ENCODE measurements at regions not wholly inside any gene's neighbourhood (a gene's known extent, or its start where the extent isn't known, plus 50 kb on each side); places are given as distances from the start of the nearest gene placed in this dataset.

DNA sequence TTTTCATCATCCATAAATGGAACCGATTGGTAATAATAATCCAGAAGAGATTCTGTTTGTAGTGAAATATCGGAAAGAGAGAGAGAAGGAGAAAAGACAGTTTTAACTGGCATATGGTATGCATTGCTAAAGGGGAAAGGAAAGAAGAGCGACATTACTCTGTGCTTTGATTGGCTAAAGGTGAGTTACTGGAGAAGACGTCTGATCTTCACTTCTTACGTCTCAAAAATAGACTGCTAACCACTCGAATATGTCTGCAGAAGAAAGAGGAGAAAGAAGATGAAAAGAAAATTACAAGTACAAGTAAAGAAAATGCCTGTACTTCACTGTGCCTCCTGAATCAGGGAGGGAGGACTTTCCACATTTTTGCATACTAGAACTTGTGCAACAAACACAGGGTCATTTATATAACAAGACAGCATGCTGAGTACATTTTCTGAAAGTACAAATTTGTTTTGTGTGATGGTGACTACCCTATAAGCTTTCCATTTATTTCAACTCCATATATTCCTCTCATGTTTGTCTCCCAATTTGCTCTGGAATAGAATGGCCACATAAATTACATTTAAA, 787.2 kb downstream of the RNF144A start:
- TF ChIP-seq CEBPB (IDR thresholded peaks at IDR 0.05) (no peak), TAF1 (IDR thresholded peaks at IDR 0.05; ENCODE audit: low read depth) (no peak), FOXM1 (IDR thresholded peaks at IDR 0.05; ENCODE audit: borderline replicate concordance, low read depth) (no peak), TCF12 (IDR thresholded peaks at IDR 0.05; ENCODE audit: low read depth) (no peak), RAD21 (IDR thresholded peaks at IDR 0.05; ENCODE audit: low read depth) (no peak)

DNA sequence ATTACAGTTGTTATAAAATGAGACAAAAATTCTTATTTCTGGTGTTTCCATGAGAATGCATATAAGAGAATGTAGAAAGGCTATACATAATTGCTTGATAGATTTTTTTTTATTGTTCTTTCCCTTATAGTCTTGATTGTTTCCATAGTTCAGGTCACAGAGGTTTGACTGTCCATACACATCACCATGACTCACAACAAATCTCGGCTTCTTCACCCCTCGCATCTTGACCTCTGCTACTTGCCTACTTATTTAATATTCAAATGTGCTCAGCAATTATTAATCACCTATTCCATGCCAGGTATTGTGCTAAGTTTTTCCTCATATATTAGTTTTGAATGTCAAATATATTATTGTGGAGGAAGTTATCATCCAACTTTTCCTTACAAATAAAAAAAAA, 789.6 kb downstream of the RNF144A start:
- TF ChIP-seq FOXM1 (IDR thresholded peaks at IDR 0.05; ENCODE audit: borderline replicate concordance, low read depth) (no peak), REST (IDR thresholded peaks at IDR 0.05; ENCODE audit: low read depth) (no peak), NFIC (IDR thresholded peaks at IDR 0.05) (no peak), ZBTB7A (IDR thresholded peaks at IDR 0.05; ENCODE audit: low read depth) (no peak), EGR1 (IDR thresholded peaks at IDR 0.05) (no peak), CREB1 (IDR thresholded peaks at IDR 0.05; ENCODE audit: low read depth) (no peak), CEBPB (IDR thresholded peaks at IDR 0.05) (no peak), YY1 (IDR thresholded peaks at IDR 0.05; ENCODE audit: low read depth) (no peak)
- TF ChIP-seq, protein P1, sequence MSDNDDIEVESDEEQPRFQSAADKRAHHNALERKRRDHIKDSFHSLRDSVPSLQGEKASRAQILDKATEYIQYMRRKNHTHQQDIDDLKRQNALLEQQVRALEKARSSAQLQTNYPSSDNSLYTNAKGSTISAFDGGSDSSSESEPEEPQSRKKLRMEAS (IDR thresholded peaks at IDR 0.05) = no peak

DNA sequence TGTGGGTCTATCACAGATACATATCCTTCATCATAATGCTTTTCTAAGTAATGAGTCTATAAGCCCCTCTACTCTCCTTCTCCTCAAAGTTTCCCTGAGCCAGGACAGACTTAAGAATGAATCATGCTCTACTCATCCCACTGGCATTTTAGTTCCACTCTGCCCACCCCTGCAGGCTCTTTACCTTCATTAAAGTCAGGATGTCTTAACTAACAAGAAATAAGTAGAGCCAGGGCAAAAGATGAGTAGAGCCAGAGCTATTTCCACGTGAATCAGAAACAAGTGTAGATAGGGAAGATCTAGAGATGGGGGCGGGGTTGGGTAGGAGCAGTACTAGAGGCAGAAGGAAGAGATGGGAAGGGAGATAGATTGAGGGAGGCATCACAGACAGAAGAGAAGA, 790.5 kb downstream of the RNF144A start:
- TF ChIP-seq YY1 (IDR thresholded peaks at IDR 0.05; ENCODE audit: low read depth) = no peak
- TF ChIP-seq RAD21 (IDR thresholded peaks at IDR 0.05; ENCODE audit: low read depth) = no peak
- TF ChIP-seq TCF12 (IDR thresholded peaks at IDR 0.05; ENCODE audit: low read depth) = no peak
- TF ChIP-seq, protein P2, sequence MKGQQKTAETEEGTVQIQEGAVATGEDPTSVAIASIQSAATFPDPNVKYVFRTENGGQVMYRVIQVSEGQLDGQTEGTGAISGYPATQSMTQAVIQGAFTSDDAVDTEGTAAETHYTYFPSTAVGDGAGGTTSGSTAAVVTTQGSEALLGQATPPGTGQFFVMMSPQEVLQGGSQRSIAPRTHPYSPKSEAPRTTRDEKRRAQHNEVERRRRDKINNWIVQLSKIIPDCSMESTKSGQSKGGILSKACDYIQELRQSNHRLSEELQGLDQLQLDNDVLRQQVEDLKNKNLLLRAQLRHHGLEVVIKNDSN (IDR thresholded peaks at IDR 0.05) = no peak
- TF ChIP-seq EGR1 (IDR thresholded peaks at IDR 0.05) = no peak
- TF ChIP-seq, protein P1 (IDR thresholded peaks at IDR 0.05) = no peak

DNA sequence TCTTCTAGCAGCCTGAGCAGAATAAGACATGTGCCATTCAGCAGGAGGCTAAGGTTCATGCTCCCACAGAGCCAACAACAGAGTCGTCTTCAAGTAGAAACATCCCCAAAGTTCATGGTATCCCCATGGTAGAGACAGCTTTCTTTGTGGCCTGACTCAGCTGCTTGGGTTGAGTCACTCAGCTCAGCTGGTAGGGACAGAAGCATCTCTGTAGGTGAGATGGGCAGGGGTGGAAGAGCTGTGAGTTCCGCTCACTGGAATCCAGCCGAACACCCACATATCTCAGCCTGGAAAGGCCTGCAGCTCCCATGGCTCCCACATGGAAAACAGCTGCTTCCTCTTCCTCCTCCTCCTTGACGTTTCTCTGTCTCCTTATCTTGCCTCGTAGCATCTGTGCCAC, 792.7 kb downstream of the RNF144A start:
- TF ChIP-seq TEAD4 (IDR thresholded peaks at IDR 0.05) (no peak), FOXM1 (IDR thresholded peaks at IDR 0.05; ENCODE audit: borderline replicate concordance, low read depth) (no peak), CEBPB (IDR thresholded peaks at IDR 0.05) (no peak)

DNA sequence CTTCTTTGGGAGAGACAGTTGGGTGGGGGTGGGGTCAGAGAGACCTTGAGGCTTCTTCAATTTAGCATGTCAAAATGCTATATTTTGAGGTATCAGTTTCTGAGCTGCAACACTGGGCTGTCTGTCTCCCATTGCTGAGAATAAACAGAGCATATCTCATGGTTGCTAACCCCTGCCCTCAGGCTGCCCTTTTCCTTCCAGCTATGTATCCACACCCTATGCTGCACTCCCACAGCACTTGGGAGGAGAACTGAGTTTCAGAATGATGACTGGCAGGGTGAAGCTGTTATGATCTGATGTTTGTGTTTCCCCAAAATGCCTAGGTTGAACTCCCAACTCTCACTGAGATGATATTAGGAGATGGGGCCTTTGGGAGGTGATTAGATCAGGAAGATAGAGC, 794.0 kb downstream of the RNF144A start:
- TF ChIP-seq EGR1 (IDR thresholded peaks at IDR 0.05) (no peak), YY1 (IDR thresholded peaks at IDR 0.05; ENCODE audit: low read depth) (no peak)

DNA sequence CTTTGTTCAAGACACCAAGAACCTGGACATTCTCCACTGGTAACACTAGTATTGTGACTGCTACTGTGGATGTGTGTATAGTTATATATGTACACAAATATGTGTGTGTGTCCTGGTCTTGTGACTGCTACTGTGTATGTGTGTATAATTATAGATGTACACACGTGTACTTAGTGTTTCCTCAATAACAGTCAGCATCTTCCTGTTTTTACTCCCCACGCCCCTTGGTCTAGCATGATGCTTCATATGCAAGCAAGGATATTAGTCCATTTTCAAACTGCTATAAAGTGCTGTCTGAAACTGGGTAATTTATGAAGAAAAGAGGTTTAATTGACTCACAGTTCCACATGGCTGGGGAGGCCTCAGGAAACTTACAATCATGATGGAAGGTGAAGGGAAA, 802.7 kb downstream of the RNF144A start:
- TF ChIP-seq EGR1 (IDR thresholded peaks at IDR 0.05) = no peak

- TF ChIP-seq CREB1 (IDR thresholded peaks at IDR 0.05; ENCODE audit: low read depth) = no peak
- no peak for TF ChIP-seq FOXM1 (IDR thresholded peaks at IDR 0.05; ENCODE audit: borderline replicate concordance, low read depth)
- TF ChIP-seq TAF1 (IDR thresholded peaks at IDR 0.05; ENCODE audit: low read depth) = no peak
- TF ChIP-seq, protein P1 (IDR thresholded peaks at IDR 0.05) = no peak
- no peak for TF ChIP-seq ZBTB7A (IDR thresholded peaks at IDR 0.05; ENCODE audit: low read depth)
- TF ChIP-seq RAD21 (IDR thresholded peaks at IDR 0.05; ENCODE audit: low read depth) = no peak
- no peak for TF ChIP-seq CEBPB (IDR thresholded peaks at IDR 0.05)
- TF ChIP-seq, protein P2 (IDR thresholded peaks at IDR 0.05) = no peak
- no peak for TF ChIP-seq EP300 (IDR thresholded peaks at IDR 0.05; ENCODE audit: borderline replicate concordance)
- TF ChIP-seq TCF12 (IDR thresholded peaks at IDR 0.05; ENCODE audit: low read depth) = no peak
- no peak for TF ChIP-seq EGR1 (IDR thresholded peaks at IDR 0.05)
- TF ChIP-seq YY1 (IDR thresholded peaks at IDR 0.05; ENCODE audit: low read depth) = no peak
- no peak for TF ChIP-seq REST (IDR thresholded peaks at IDR 0.05; ENCODE audit: low read depth)
- TF ChIP-seq NFIC (IDR thresholded peaks at IDR 0.05) = no peak
- TF ChIP-seq TEAD4 (IDR thresholded peaks at IDR 0.05) = no peak
Observed at GRCh38 chr2:7721413-7721995, 804.3 kb downstream of the RNF144A start.
